A673 (cell line): ENCODE measurements at regions not wholly inside any gene's neighbourhood (a gene's known extent, or its start where the extent isn't known, plus 50 kb on each side); places are given as distances from the start of the nearest gene placed in this dataset.

Source experiments
- EZH2 ChIP-seq: fragments of 200-600 bp; sonication (generic); IDR thresholded peaks from 2 replicates; pipeline ENCODE4 v1.6.1; 2017; ENCODE audit warnings: borderline replicate concordance, low read depth, mild to moderate bottlenecking, mixed read lengths, antibody characterized with exemption, low read length; ENCODE audit not compliant: poor library complexity, severe bottlenecking
- TF ChIP-seq, protein P1 (sequence below): fragments of 300-800, 200-600 bp; sonication (generic); conservative IDR thresholded peaks from 2 replicates; pipeline ENCODE4 v1.5.1; 2017; ENCODE audit warnings: low read depth, mild to moderate bottlenecking, antibody characterized with exemption, low read length, moderate library complexity, mixed read lengths

DNA sequence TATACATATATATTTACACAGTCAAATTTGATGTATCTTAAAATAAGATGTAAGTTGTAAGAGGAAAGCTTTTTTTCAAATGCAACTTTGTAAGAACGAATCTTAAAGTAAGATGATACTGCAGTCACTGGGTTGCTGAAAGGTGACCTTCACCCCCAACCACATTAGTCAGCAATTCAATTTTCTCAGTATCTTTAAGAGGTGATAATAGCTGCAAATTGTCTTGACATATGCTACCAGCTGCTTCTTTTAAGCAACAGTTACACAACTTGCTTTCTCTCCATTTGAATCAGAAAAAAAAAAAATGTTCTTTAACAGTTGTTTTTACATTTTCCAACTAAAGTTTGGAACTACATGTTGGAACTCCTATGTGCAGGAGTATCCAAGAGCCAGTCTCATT lies 246.6 kb upstream of the CCNG1 start:
- TF ChIP-seq, protein P1, sequence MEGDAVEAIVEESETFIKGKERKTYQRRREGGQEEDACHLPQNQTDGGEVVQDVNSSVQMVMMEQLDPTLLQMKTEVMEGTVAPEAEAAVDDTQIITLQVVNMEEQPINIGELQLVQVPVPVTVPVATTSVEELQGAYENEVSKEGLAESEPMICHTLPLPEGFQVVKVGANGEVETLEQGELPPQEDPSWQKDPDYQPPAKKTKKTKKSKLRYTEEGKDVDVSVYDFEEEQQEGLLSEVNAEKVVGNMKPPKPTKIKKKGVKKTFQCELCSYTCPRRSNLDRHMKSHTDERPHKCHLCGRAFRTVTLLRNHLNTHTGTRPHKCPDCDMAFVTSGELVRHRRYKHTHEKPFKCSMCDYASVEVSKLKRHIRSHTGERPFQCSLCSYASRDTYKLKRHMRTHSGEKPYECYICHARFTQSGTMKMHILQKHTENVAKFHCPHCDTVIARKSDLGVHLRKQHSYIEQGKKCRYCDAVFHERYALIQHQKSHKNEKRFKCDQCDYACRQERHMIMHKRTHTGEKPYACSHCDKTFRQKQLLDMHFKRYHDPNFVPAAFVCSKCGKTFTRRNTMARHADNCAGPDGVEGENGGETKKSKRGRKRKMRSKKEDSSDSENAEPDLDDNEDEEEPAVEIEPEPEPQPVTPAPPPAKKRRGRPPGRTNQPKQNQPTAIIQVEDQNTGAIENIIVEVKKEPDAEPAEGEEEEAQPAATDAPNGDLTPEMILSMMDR: no peak
- no peak for TF ChIP-seq EZH2
